Motor neuron (in vitro differentiated cells): ENCODE measurements at regions not wholly inside any gene's neighbourhood (a gene's known extent, or its start where the extent isn't known, plus 50 kb on each side); places are given as distances from the start of the nearest gene placed in this dataset.
A peak's percentile ranks its signal among the peaks of the same experiment; 100 is the strongest.
"Not testable (repeated sequence)": the region's sequence is repeated elsewhere in the genome, so short reads cannot be mapped to it uniquely, and the experiment has no call there.

Experiments used
- ATAC-seq, 8 experiments: fragments of 200-7000 bp; cut with Tn5 transposase; replicated peaks in 6 of 8; 2 replicates each; pipeline ENCODE4 v1.8.0; 2021; ENCODE audit warnings: mild to moderate bottlenecking in 8 of 8, moderate library complexity in 8 of 8
- H3K27ac ChIP-seq, 2 donors: fragments of 250-450 bp; sonication (Bioruptor Pico); 2 replicates each; pipeline ENCODE4 v1.9.0; 2021; ENCODE audit warnings: antibody characterized with exemption in 2 of 2, mild to moderate bottlenecking in 2 of 2, moderate library complexity in 1 of 2
- H3K4me1 ChIP-seq, 2 donors: fragments of 250-450 bp; sonication (Bioruptor Pico); replicated peaks in 1 of 2; 2 replicates each; pipeline ENCODE4 v1.6.1; 2021; ENCODE audit warnings: antibody characterized with exemption in 2 of 2, mild to moderate bottlenecking in 2 of 2, moderate library complexity in 1 of 2
- H3K4me3 ChIP-seq, 5 donors: fragments of 250-450 bp; sonication (Bioruptor Pico); 2 replicates each; pipeline ENCODE4 v1.9.0; 2021; ENCODE audit warnings: antibody characterized with exemption in 5 of 5, mild to moderate bottlenecking in 5 of 5, moderate library complexity in 4 of 5
- WGBS, 10 experiments: fragments of 450-650 bp; shearing (Covaris generic); methylation state at CpG; one replicate each; pipeline ENCODE4 v1.0.0; 2022; 5-methylcytosine and 5-hydroxymethylcytosine counted together
- in situ Hi-C, 9 experiments: fragments of 400-800 bp; cut with MboI; loops; one replicate each; pipeline ENCODE4 v1.15.0; 2021; ENCODE audit warnings: low sequenced_read_pairs in 9 of 9, low pct_unique_long_range_greater_than_20kb in 2 of 9; ENCODE audit not compliant: unreplicated experiment in 9 of 9

DNA sequence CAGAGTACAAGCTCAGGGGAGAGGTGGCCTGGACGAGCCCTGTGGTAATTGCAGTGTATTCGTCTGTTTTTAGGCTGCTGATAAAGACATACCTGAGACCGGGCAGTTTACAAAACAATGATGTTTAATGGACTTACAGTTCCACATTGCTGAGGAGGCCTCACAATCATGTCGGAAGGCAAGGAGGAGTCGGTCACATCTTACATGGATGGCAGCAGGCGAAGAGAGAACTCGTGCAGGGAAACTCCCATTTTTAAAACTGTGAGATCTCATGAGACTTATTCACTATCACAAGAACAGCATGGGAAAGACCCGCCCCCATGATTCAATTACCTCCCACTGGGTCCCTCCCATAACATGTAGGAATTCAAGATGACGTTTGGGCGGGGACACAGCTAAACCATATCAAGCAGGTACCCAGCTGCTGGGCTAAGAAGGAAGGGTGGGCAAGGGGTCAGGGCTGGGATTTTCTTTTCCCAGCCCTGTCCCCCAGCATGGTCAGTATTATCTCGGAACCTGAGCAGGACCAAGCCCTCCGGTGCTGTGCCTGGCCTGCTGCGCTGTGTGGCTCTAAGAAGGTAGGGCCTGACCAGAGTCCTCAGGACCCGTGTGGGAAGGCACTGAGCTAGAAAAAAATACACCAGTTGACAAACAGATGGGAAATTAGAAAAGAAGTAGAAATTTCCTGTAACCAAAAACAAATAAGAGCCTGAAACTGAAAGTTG, 78.6 kb upstream of the SH3BP4 start:
- Histone ChIP-seq H3K4me1 (peaks cover 13 to 16% of the 10 kb centered on the region in 2 donors), H3K4me3 (no peak overlapping the region), H3K27ac (no peak overlapping the region)
- 0 to 100% (median 94%) methylated on average over 1 to 8 of the region's 14 CpGs; no CpG with 5 or more reads in 1 of the 10 experiments for WGBS, 10 experiments
- ATAC-seq, result peak in 2 of 8 experiments; percentile 28 to 47
- in situ Hi-C loops, result no loop called here

DNA sequence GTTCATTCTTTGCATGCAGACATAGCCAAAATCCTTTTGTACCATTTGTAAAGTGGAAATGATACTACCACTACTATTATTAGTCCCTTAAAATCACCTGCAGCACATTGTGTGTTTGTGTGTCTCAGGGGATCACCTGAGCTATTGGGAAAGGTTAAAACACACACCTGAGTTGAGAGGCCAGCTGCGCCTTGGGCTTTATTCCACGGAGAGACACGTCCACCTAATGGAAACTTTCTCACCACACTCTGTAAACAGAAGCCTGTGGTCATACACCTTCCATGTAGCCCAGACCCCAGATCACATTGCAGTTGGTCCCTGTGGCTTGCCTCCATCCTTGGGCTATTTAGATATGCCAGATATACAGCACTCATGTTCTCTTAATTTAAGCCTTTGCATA, 81.8 kb upstream of the SH3BP4 start:
- 60 to 100% (median 86%) methylated on average over 1 to 3 of the region's 3 CpGs; no CpG with 5 or more reads in 5 of the 10 experiments for WGBS, 10 experiments
- Histone ChIP-seq H3K27ac (no peak overlapping the region), H3K4me3 (no peak overlapping the region), H3K4me1 (peaks cover 13 to 16% of the 10 kb centered on the region in 2 donors)
- in situ Hi-C loops, result no loop called here
- no peak for ATAC-seq

DNA sequence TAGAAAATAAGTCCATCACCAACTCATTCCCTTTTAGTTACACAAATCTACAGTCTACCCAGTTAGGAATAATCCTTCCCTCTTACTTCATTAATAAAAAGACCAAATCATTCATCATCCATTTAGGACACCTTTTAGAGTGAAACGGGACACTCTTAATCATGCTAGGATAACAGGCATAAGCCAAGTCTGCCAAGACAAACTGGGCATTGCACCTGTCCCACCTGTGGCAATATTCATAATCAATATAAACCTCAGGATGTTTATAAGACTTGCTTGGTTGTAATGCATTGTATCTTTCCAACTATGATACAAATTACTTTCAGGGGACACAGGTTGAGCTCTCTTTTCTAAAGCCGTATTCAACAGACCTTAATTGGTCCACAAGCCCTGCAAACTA, 82.7 kb upstream of the SH3BP4 start:
- 0 to 71% (median 13%) methylated on average over 1 to 2 of the region's 2 CpGs; no CpG with 5 or more reads in 1 of the 10 experiments for WGBS, 10 experiments
- Histone ChIP-seq H3K4me1 (peaks cover 13 to 23% of the 10 kb centered on the region in 2 donors), H3K4me3 (no peak overlapping the region), H3K27ac (no peak overlapping the region)
- ATAC-seq, result no peak
- in situ Hi-C loops, result no loop called here

DNA sequence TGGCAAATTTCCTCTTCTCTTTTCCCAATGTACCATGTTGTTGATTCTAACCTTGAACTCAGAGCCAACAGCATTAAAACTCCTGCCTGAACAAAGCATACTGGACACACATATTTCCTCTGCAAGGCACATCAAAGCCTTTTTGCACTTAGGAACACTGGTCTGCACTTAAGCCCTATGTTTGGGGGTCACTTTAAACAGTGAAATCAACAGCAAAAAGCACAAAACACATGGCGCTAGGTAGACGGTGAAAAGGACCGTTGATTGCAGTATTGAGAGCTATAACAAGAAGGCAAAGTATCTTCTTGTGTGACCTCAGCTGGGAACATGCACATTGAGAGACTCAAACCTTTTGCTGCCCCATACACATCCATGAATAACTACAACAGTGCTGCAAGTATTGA, 83.9 kb upstream of the SH3BP4 start:
- Histone ChIP-seq H3K27ac (no peak overlapping the region), H3K4me3 (no peak overlapping the region), H3K4me1 (peaks cover 18 to 30% of the 10 kb centered on the region in 2 donors)
- in situ Hi-C loops, result no loop called here
- ATAC-seq, result no peak
- WGBS, 10 experiments, result 83 to 100% (median 90%) methylated on average over 1 to 3 of the region's 3 CpGs; no CpG with 5 or more reads in 3 of the 10 experiments

DNA sequence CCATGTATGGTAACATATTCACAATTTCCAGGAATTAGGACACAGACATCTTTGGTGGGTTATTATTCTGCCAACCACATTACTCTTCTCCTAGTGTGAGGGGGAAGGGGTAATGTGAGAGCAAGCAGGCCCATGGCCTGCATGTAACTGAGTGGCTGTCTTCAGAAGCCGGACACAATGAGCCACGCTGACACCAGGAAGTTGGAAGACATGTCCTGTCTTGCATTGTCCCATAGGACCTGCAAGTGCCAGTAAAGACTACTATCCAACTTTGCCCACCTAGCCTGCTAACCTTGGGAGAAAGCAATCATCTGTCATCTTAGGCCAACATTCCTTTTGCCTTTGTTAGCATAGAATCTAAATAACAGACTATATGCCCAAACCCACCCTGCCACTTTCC, 86.2 kb upstream of the SH3BP4 start:
- in situ Hi-C loops, result no loop called here
- no peak overlapping the region for H3K4me3 ChIP-seq
- peaks cover 17 to 20% of the 10 kb centered on the region in 2 donors for H3K4me1 ChIP-seq
- 86 to 100% (median 100%) methylated on average over 2 of the region's 2 CpGs; no CpG with 5 or more reads in 7 of the 10 experiments for WGBS, 10 experiments
- H3K27ac ChIP-seq, result no peak overlapping the region
- no peak for ATAC-seq

DNA sequence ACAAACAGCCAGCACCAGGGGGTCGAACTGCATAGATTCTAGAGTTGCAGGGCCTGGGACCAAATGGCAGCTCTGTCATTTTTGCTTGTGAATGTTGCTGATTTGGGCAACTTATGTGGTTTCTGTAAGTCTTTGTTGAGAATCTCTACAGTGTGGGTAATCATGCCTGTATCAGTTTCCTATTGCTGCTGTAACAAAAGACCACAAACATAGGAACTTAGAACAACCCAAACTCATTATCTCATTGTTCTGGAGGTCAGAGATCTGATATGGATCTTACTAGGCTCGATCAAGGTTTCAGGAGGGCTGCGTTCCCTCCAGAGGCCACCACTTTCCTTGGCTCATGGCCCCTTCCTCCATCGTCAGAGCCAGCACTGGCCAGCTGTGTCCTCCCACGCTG, 86.8 kb upstream of the SH3BP4 start:
- H3K4me1 ChIP-seq, result peaks cover 17 to 20% of the 10 kb centered on the region in 2 donors
- no peak overlapping the region for H3K27ac ChIP-seq
- no peak overlapping the region for H3K4me3 ChIP-seq
- ATAC-seq, result no peak
- 64 to 100% (median 94%) methylated on average over 1 to 5 of the region's 5 CpGs; no CpG with 5 or more reads in 1 of the 10 experiments for WGBS, 10 experiments
- in situ Hi-C loops, result no loop called here

DNA sequence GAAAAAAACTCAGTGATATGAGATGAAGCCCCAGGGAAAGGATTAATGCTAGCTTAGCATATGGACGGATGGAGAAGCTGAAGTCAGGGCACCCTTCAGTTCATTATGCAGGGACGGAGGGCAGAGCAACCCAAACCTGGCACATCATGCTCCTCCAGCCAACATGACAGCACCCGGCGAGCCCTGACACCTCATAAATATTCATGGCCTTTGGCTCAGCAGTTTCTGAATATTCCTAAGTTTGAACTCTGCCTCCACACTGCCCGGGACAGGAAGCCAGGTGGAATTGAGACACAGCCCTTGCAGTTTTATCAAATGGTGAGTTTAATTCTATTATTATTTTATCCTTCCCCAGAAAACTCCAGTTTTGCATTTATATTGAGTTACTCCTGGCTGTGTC, 87.3 kb upstream of the SH3BP4 start:
- WGBS, 10 experiments, result 0 to 100% (median 80%) methylated on average over 1 to 4 of the region's 5 CpGs; no CpG with 5 or more reads in 3 of the 10 experiments
- Histone ChIP-seq H3K4me1 (peaks cover 17 to 20% of the 10 kb centered on the region in 2 donors), H3K4me3 (no peak overlapping the region), H3K27ac (no peak overlapping the region)
- in situ Hi-C loops, result no loop called here
- ATAC-seq, result peak in 3 of 8 experiments; percentile 90 to 95 (median 93)

DNA sequence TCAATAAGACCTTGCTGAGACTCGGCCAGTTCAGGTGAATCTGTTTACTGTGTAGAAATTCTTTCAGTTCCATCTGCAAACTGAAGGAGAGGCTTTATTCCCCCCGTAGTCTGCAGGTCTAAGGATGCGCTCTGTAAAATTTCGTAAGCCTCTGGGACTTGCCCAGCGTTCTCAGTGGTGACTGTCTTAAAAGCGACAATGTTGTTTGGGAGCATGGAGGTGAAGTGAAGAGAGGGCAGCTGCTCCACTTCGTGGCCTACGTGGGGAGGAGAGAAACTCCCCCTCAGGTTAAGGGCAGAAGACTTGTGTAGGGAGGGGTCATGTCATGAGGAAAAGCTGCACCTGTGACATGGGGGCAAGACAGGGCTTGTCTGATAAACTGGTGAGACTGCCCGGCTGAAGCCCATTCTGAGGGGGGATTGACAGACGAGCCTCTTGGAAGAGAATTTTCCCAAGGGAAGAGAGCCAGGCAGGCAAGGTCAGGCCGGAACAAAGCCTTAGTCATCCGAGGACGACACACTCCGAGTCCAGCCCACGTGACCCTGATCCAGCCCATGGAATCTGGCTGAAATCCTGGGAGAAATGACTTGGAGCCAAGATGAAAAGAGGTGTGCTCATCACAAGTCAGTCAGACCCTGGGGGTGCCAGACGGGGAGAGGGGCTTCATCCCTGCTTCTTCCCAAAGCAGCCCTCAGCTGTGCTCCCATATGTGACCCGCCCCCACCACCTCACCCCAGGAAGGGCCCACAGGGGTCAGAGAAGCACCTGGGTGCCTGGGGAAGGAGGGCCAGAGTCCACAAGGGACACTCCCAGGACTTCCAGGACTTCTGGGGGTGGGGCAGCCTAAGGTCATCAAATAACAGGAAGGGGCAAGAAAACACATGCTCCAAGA, 88.5 kb upstream of the SH3BP4 start:
- peaks cover 17 to 20% of the 10 kb centered on the region in 2 donors for H3K4me1 ChIP-seq
- ATAC-seq, result peak in 6 of 8 experiments; percentile 29 to 85 (median 74)
- in situ Hi-C loops, result no loop called here
- 56 to 100% (median 80%) methylated on average over 1 to 14 of the region's 17 CpGs; no CpG with 5 or more reads in 1 of the 10 experiments for WGBS, 10 experiments
- H3K27ac ChIP-seq, result no peak overlapping the region
- H3K4me3 ChIP-seq, result no peak overlapping the region

DNA sequence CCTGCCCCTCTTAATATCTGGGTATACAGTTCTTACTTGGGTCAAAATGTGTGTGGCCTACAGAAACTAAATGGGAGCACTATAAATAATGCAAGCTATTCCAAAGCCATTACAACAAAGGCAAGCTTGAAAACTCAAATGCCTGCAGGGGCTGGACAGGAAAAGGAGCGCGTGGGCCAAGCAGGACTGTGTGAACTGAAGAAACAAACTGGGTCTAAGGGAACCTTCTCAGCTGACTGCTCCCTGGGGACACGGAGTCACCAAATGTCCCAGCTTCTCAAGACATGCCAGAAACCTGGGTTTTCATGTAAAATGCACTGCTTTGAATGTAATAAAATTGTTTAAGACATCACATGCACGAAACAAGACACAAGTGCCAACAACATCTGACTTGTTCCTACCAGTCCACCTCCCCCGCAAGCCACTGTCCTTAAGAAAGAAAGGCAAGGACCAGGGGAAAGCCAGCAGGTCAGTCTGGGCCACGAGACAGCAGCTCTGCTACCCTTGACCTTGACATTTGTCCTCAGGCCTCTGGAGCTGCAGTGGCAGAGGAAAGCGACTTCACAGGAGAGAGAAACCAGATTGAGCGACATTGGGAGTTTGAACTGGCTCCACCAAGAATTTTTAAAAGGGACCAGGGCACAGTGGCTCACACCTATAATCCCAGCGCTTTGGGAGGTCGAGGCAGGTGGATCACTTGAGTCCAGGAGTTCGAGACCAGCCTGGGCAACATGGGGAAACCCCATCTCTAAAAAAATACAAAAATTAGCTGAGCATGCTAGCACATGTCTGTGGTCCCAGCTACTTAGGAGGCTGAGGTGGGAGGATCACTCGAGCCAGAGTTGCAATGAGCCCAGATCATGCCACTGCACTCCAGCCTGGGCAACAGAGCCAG, 89.7 kb upstream of the SH3BP4 start:
- peak in 3 of 8 experiments; percentile 22 to 35 (median 34) for ATAC-seq
- no peak overlapping the region for H3K27ac ChIP-seq
- 41 to 93% (median 79%) methylated on average over 1 to 8 of the region's 12 CpGs; no CpG with 5 or more reads in 2 of the 10 experiments for WGBS, 10 experiments
- peaks cover 17 to 20% of the 10 kb centered on the region in 2 donors for H3K4me1 ChIP-seq
- no peak overlapping the region for H3K4me3 ChIP-seq
- in situ Hi-C loops, result no loop called here

DNA sequence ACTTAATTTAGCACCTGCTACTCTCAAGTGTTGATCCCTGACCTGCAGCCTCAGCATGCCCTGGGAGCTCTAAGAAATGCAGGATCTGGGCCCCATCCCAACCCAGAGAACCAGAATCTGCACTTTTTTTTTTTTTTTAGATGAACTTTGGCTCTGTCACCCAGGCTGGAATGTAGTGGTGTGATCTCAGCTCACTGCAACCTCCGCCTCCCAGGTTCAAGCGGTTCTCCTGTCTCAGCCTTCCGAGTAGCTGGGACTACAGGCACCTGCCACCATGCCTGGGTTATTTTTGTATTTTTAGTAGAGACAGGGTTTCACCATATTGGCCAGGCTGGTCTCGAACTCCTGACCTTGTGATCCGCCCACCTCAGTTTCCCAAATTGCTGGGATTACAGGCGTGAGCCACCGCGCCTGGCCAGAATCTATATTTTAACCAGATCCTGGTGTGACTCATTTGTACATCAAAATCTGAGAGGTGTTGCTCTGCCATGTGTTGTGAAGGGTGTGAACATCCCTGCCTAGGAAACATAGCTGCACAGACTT, 92.4 kb upstream of the SH3BP4 start:
- in situ Hi-C loops, result not testable (repeated sequence)

DNA sequence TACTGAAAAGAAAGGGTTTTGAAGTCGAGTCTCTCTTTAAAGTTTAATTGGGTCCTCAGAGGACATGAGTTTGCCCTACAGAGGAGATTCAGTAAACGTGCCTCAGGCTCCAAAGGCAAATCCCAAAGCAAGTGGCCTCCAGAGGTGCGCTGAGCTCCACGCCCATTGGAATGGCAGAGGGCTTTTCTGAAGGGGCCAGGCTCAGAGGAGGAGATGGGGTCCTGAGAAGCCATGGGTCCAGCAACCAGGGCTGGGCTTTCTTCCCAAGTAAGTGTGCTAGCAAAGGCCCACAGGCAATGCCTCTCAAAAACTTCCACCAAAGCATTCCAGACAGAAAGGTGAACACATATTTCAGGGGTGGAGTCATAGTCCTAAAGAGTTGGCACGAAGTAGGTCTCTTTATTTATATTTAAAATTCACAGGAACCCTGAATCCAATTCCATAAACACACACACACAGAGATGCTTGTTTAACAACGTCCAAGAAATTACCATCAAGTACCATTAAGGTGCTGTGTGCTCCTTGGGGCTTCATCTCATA, 93.0 kb upstream of the SH3BP4 start:
- Histone ChIP-seq H3K4me3 (no peak overlapping the region), H3K27ac (no peak overlapping the region), H3K4me1 (peaks cover 17 to 21% of the 10 kb centered on the region in 2 donors)
- ATAC-seq, result no peak
- in situ Hi-C loops, result no loop called here
- WGBS, 10 experiments, result 33 to 87% (median 65%) methylated on average over 1 to 5 of the region's 6 CpGs; no CpG with 5 or more reads in 2 of the 10 experiments

More for the DNA sequence above, 92.4 kb upstream of the SH3BP4 start:
- 50 to 100% (median 89%) methylated on average over 1 to 8 of the region's 8 CpGs; no CpG with 5 or more reads in 4 of the 10 experiments for WGBS, 10 experiments
- not testable (repeated sequence) for H3K4me3 ChIP-seq, ATAC-seq, H3K27ac ChIP-seq
- H3K4me1 ChIP-seq, result peaks cover 15 to 17% of the 10 kb centered on the region in 2 donors

DNA sequence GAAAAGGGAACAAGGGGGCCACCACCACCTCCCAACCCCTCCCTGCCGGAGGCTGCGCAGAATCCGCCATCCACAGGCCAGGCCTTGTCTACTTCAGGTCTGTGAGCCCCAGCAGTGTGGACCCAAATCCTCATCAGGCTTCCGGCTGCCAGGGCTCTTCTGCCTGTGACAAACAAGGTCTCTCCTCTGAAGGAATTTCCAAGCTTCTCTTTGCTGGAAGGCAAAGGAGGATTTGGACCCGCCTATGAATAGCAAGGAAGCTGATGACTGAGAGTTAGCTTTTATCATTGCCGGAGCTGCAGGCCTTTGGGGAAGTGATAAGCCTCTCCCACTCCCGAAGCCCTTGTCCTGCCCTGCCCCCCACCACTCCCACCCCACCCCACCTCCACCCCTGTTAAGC, 93.7 kb upstream of the SH3BP4 start:
- peak in 1 of 8 experiments; percentile 72 for ATAC-seq
- Histone ChIP-seq H3K27ac (no peak overlapping the region), H3K4me3 (no peak overlapping the region), H3K4me1 (peaks cover 18 to 24% of the 10 kb centered on the region in 2 donors)
- WGBS, 10 experiments, result 100% methylated on average over 1 of the region's 7 CpGs; no CpG with 5 or more reads in 9 of the 10 experiments
- in situ Hi-C loops, result no loop called here
